OCI-LY3 (cell line): ENCODE measurements at regions not wholly inside any gene's neighbourhood (a gene's known extent, or its start where the extent isn't known, plus 50 kb on each side); places are given as distances from the start of the nearest gene placed in this dataset.
A peak's percentile ranks its signal among the peaks of the same experiment; 100 is the strongest.
"Not testable (repeated sequence)": the region's sequence is repeated elsewhere in the genome, so short reads cannot be mapped to it uniquely, and the experiment has no call there.

Experiments
- H2AFZ ChIP-seq: fragments of 200-600, 300-600 bp; shearing (Covaris generic); 2 replicates; pipeline ENCODE4 v1.6.0; 2014; ENCODE audit warnings: antibody characterized with exemption, low read depth, low read length
- H3K27ac ChIP-seq: fragments of 200-600, 300-600 bp; sonication (generic); 2 replicates; pipeline ENCODE4 v1.5.1; 2014; ENCODE audit warnings: mild to moderate bottlenecking, low read length, moderate library complexity, mixed read lengths
- H3K27me3 ChIP-seq: fragments of 200-600, 300-600 bp; sonication (generic); 2 replicates; pipeline ENCODE4 v1.6.1; 2014; ENCODE audit warnings: low read depth, low read length, mixed read lengths
- H3K36me3 ChIP-seq: fragments of 200-600, 300-600 bp; sonication (generic); replicated peaks from 2 replicates; pipeline ENCODE3; 2014; ENCODE audit warnings: low read depth, low read length, mixed read lengths
- H3K4me1 ChIP-seq: fragments of 300-600, 200-600 bp; sonication (generic); 2 replicates; pipeline ENCODE4 v1.6.1; 2014; ENCODE audit warnings: low read length, mixed read lengths
- H3K4me2 ChIP-seq: fragments of 200-600, 300-600 bp; sonication (generic); 2 replicates; pipeline ENCODE4 v1.6.1; 2014; ENCODE audit warnings: low read length, mixed read lengths
- H3K4me3 ChIP-seq: fragments of 300-600, 200-600 bp; sonication (generic); 2 replicates; pipeline ENCODE4 v1.5.1; 2014; ENCODE audit warnings: antibody characterized with exemption, mild to moderate bottlenecking, low read length, moderate library complexity
- H3K79me2 ChIP-seq: fragments of 300-600, 200-600 bp; shearing (Covaris generic); 2 replicates; pipeline ENCODE4 v1.6.1; 2014; ENCODE audit warnings: mild to moderate bottlenecking, low read length, mixed read lengths
- H3K9ac ChIP-seq: fragments of 300-600, 200-600 bp; shearing (Covaris generic); 2 replicates; pipeline ENCODE4 v1.6.0; 2014; ENCODE audit warnings: mild to moderate bottlenecking, low read length, moderate library complexity
- H3K9me3 ChIP-seq: fragments of 200-600, 300-600 bp; shearing (Covaris generic); 2 replicates; pipeline ENCODE4 v1.6.1; 2014; ENCODE audit warnings: low read length, mixed read lengths; ENCODE audit not compliant: insufficient read depth
- H4K20me1 ChIP-seq: fragments of 200-600, 300-600 bp; sonication (generic); 2 replicates; pipeline ENCODE4 v1.6.1; 2016; ENCODE audit warnings: low read length, mixed read lengths; ENCODE audit not compliant: insufficient read depth
- CTCF ChIP-seq: fragments of 200-600, 300-600 bp; sonication (generic); IDR thresholded peaks from 2 replicates; pipeline ENCODE4 v1.5.1; 2014; ENCODE audit warnings: antibody characterized with exemption, low read length, low read depth
- EZH2phosphoT487 ChIP-seq: fragments of 200-600 bp; shearing (Covaris generic); IDR thresholded peaks from 2 replicates; pipeline ENCODE4 v1.6.1; 2018; ENCODE audit warnings: antibody characterized with exemption, mixed run types, low read depth

DNA sequence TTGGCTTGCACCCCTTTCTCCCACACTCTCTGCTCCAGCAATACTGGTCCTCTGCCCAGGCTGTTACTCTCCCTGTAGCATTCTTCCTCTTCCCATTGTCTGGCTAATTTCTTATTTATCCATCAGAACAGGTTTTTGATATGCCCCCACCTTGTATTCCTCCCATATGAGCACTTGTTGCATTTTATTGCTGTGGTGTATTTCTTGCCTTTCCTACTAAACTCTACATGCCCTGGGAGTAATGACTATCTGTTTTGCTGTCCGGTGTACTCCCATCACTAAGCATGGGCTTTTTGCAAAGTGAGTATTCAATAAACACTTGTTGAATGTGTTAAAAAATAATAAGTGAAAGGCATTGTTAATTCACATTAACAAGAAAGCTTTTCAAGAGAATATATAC is 104.3 kb upstream of the RANBP3L start:
- Histone ChIP-seq H2AFZ (no peak overlapping the region), H3K4me1 (peaks cover 15% of the 10 kb centered on the region), H3K4me3 (no peak overlapping the region), H3K79me2 (no peaks in the 10 kb centered on the region), H4K20me1 (no peaks in the 10 kb centered on the region), H3K27ac (no peak overlapping the region), H3K36me3 (no peaks in the 10 kb centered on the region), H3K9me3 (no peaks in the 10 kb centered on the region), H3K27me3 (no peaks in the 10 kb centered on the region), H3K4me2 (no peak overlapping the region), H3K9ac (no peak overlapping the region)
- TF ChIP-seq CTCF, result no peak
- no peak for TF ChIP-seq EZH2phosphoT487

DNA sequence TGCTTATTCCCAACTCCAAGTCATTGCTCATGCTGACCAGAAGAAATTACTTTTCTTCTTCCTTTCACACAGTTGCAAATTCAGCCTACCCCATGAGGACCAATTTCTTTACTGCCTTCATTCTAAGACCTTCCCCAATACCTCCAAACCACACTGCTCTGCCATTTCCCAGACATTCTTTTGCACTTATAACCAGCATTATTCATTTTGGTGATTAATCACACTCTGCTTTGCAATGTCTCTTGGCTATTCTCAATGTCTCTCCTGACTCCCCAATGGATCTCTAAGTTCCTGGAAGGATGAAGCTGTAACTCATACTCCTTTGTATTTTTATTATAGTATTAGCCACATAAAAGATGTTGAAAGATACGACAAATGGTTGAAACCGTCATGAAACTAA is 105.7 kb upstream of the RANBP3L start:
- H3K4me1 ChIP-seq, result peaks cover 15% of the 10 kb centered on the region
- H3K27me3 ChIP-seq, result no peaks in the 10 kb centered on the region
- no peak for TF ChIP-seq EZH2phosphoT487
- no peak for TF ChIP-seq CTCF
- no peaks in the 10 kb centered on the region for H3K9me3 ChIP-seq
- no peak overlapping the region for H3K9ac ChIP-seq
- H2AFZ ChIP-seq, result no peak overlapping the region
- H3K27ac ChIP-seq, result no peak overlapping the region
- no peaks in the 10 kb centered on the region for H3K79me2 ChIP-seq
- H3K4me2 ChIP-seq, result no peak overlapping the region
- no peak overlapping the region for H3K4me3 ChIP-seq
- no peaks in the 10 kb centered on the region for H4K20me1 ChIP-seq
- no peaks in the 10 kb centered on the region for H3K36me3 ChIP-seq

- H3K27ac ChIP-seq, H3K27me3 ChIP-seq, H3K4me1 ChIP-seq, H3K79me2 ChIP-seq, H3K9me3 ChIP-seq, H3K36me3 ChIP-seq, H3K9ac ChIP-seq, H2AFZ ChIP-seq, H3K4me2 ChIP-seq, H3K4me3 ChIP-seq, H4K20me1 ChIP-seq: not testable (repeated sequence)
Observed at GRCh38 chr5:36409711-36410110, 108.0 kb upstream of the RANBP3L start.

GRCh38 chr5:36410672-36411071 is 109.0 kb upstream of the RANBP3L start:
- not testable (repeated sequence) for H3K4me3 ChIP-seq, H3K4me2 ChIP-seq, H3K9ac ChIP-seq, H4K20me1 ChIP-seq, H3K79me2 ChIP-seq, H3K9me3 ChIP-seq, H3K4me1 ChIP-seq, H2AFZ ChIP-seq, H3K27ac ChIP-seq, H3K36me3 ChIP-seq, H3K27me3 ChIP-seq

GRCh38 chr5:36414869-36415282 is 113.2 kb upstream of the RANBP3L start:
- Histone ChIP-seq H3K9me3 (no peaks in the 10 kb centered on the region), H3K9ac (no peak overlapping the region), H3K4me1 (peaks cover 11% of the 10 kb centered on the region), H2AFZ (no peak overlapping the region), H3K79me2 (no peaks in the 10 kb centered on the region), H3K27me3 (no peaks in the 10 kb centered on the region), H4K20me1 (no peaks in the 10 kb centered on the region), H3K4me2 (no peak overlapping the region), H3K27ac (no peak overlapping the region), H3K36me3 (no peaks in the 10 kb centered on the region), H3K4me3 (no peak overlapping the region)
- TF ChIP-seq EZH2phosphoT487 (no peak), CTCF (peak; percentile 39)
